Spleen (tissue), 7 donors: ENCODE measurements at regions not wholly inside any gene's neighbourhood (a gene's known extent, or its start where the extent isn't known, plus 50 kb on each side); places are given as distances from the start of the nearest gene placed in this dataset.
A peak's percentile ranks its signal among the peaks of the same experiment; 100 is the strongest.
"Not testable (repeated sequence)": the region's sequence is repeated elsewhere in the genome, so short reads cannot be mapped to it uniquely, and the experiment has no call there.

Experiments
- CTCF ChIP-seq, 11 experiments: fragments of 200-600 bp in 7 of 11; fragments of 450-650 bp in 4 of 11; sonication (generic) in 4 of 11; IDR thresholded peaks in 8 of 11; conservative IDR thresholded peaks in 3 of 11; 1 replicate in 7 of 11; 2 replicates in 4 of 11; pipeline versions ENCODE4 v1.4.0 to v1.8.0; 2016 to 2021; ENCODE audit warnings: antibody characterized with exemption in 11 of 11, inconsistent platforms in 4 of 11, mild to moderate bottlenecking in 1 of 11
- POLR2A ChIP-seq, 3 donors: fragments of 450-650 bp; IDR thresholded peaks; one replicate each; pipeline ENCODE4 v1.5.1; 2017; ENCODE audit warnings: antibody characterized with exemption in 3 of 3, mild to moderate bottlenecking in 1 of 3
- POLR2AphosphoS5 ChIP-seq, 3 donors: sonication (generic); formaldehyde crosslinking; IDR thresholded peaks; one replicate each; pipeline ENCODE4 v1.5.1; 2017; ENCODE audit warnings: antibody characterized with exemption in 3 of 3
- donor health status: DM: no; HTN: no; CAD: no; lungs with moderate emphysema.
- donor health status: DM: no; HTN: no; CAD: no.
- donor health status: DM: no; HTN: no; CAD: no.

GRCh38 chr9:41273549-41274267, 84.6 kb upstream of the ZNG1F start:
- not testable (repeated sequence) for TF ChIP-seq CTCF (IDR thresholded peaks at IDR 0.05 in 8 of 11, conservative IDR thresholded peaks at IDR 0.05 in 3 of 11)
- peak; percentile 84 to 92 (median 87) for TF ChIP-seq POLR2AphosphoS5 (IDR thresholded peaks at IDR 0.05)
- peak in 1 of 3 donors; percentile 74 for TF ChIP-seq POLR2A (IDR thresholded peaks at IDR 0.05)
